Thoracic aorta (tissue), 2 donors: ENCODE measurements at regions not wholly inside any gene's neighbourhood (a gene's known extent, or its start where the extent isn't known, plus 50 kb on each side); places are given as distances from the start of the nearest gene placed in this dataset.

Source experiments
- ATAC-seq: fragments of 150-250 bp; one replicate; pipeline ENCODE4 v1.8.0; 2017; ENCODE audit warnings: low read depth; ENCODE audit not compliant: insufficient number of reproducible peaks, low FRiP score
- DNase-seq: peaks from one replicate; pipeline ENCODE4 v3.0.0-alpha.2; 2020; ENCODE audit warnings: low spot score
- H3K27ac ChIP-seq, 2 donors: fragments of 200-600 bp; sonication (generic); 1 replicate in 1 of 2; 2 replicates in 1 of 2; pipeline ENCODE4 v1.5.1; 2016; ENCODE audit warnings: mild to moderate bottlenecking in 2 of 2, moderate library complexity in 2 of 2
- H3K27me3 ChIP-seq: fragments of 200-600 bp; sonication (generic); replicated peaks from 2 replicates; pipeline ENCODE4 v1.6.0; 2016; ENCODE audit warnings: mild to moderate bottlenecking; ENCODE audit not compliant: insufficient read depth
- H3K36me3 ChIP-seq: fragments of 200-600 bp; sonication (generic); one replicate; pipeline ENCODE4 v1.5.1; 2016
- H3K4me1 ChIP-seq, 2 donors: fragments of 200-600 bp; sonication (generic); 1 replicate in 1 of 2; 2 replicates in 1 of 2; pipeline versions ENCODE4 v1.5.1 to v1.6.0; 2016; ENCODE audit warnings: low read depth in 2 of 2, mild to moderate bottlenecking in 1 of 2; ENCODE audit not compliant: control insufficient read depth in 1 of 2
- H3K4me3 ChIP-seq: fragments of 200-600 bp; sonication (generic); 2 replicates; pipeline ENCODE4 v1.5.1; 2016; ENCODE audit warnings: mild to moderate bottlenecking
- H3K9me3 ChIP-seq: fragments of 200-600 bp; sonication (generic); 2 replicates; pipeline ENCODE4 v1.5.1; 2016
- CTCF ChIP-seq: fragments of 200-600 bp; sonication (generic); IDR thresholded peaks from one replicate; pipeline ENCODE4 v1.5.1; 2019; ENCODE audit warnings: antibody characterized with exemption

DNA sequence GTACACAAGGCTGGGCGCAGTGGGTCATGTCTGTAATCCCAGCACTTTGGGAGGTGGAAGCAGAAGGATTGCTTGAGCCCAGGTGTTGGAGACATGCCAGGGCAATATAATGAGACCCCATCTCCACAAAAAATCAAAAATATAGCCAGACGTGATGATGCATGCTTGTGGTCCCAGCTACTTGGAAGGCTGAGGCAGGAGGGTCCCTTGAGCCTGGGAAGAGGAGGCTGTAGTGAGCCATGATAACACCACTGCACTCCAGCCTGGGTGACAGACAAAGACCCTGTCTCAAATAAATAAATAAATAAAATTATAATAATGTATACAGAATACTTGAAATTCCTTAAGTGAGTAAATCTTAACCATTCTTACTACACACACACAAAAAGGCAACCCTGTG lies 127.7 kb downstream of the SPRY2 start:
- Histone ChIP-seq H3K9me3 (no peaks in the 10 kb centered on the region), H3K36me3 (no peaks in the 10 kb centered on the region), H3K4me3 (no peak overlapping the region), H3K4me1 (no peaks in the 10 kb centered on the region), H3K27ac (no peak overlapping the region), H3K27me3 (no peaks in the 10 kb centered on the region)
- no peak for TF ChIP-seq CTCF
- ATAC-seq: no peak
- DNase-seq: no peak

DNA sequence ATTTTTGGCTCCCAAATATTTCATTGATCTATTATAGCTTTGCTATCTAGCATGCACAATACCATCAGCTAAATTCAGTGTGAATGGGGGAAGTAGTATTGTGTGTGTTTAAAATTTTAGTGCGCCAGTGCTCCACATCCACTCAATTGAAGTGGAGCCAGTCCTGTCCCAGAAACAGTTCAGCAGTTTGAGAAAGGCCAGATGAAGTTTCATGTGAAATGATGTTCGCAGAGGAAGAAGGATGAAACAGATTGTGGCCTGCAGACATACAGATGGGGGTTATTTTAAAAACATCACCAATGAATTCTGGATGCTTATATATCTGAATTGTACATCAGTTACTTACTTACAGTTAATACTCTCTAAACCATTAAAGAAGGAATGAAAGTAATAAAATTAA lies 129.4 kb downstream of the SPRY2 start:
- no peak overlapping the region for H3K4me3 ChIP-seq
- H3K4me1 ChIP-seq: no peaks in the 10 kb centered on the region
- H3K36me3 ChIP-seq: no peaks in the 10 kb centered on the region
- no peak for TF ChIP-seq CTCF
- H3K27me3 ChIP-seq: no peaks in the 10 kb centered on the region
- no peak overlapping the region for H3K27ac ChIP-seq
- ATAC-seq (no peak), DNase-seq (no peak)
- no peaks in the 10 kb centered on the region for H3K9me3 ChIP-seq

- H3K9me3 ChIP-seq: no peaks in the 10 kb centered on the region
- no peak for TF ChIP-seq CTCF
- no peak overlapping the region for H3K4me3 ChIP-seq
- no peaks in the 10 kb centered on the region for H3K27me3 ChIP-seq
- no peaks in the 10 kb centered on the region for H3K4me1 ChIP-seq
- no peak overlapping the region for H3K27ac ChIP-seq
- H3K36me3 ChIP-seq: no peaks in the 10 kb centered on the region
- ATAC-seq: no peak
- DNase-seq: no peak
Measured at GRCh38 chr13:80204642-80205041, 136.3 kb downstream of the SPRY2 start.

DNA sequence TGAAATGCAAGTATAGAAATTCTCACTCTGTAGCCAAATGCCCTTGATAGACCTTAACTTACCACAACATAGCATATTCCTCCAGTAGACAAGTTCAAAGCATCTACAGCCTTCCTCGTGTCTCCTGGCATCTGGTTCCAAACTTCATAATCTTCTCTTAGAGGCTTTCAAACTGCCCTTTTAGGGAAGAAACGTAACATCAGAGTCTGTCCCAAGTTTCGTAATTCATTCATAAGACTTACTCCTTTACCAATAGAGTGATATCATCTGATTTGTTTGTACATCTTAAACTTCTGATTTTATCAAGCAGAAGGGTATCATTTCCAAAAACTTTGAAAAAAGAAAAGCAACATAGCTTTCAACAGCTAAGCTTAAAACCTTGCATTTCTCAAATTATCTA lies 137.4 kb downstream of the SPRY2 start:
- H3K4me1 ChIP-seq: no peaks in the 10 kb centered on the region
- ATAC-seq: no peak
- no peaks in the 10 kb centered on the region for H3K36me3 ChIP-seq
- H3K27ac ChIP-seq: no peak overlapping the region
- no peak overlapping the region for H3K4me3 ChIP-seq
- no peaks in the 10 kb centered on the region for H3K27me3 ChIP-seq
- H3K9me3 ChIP-seq: no peaks in the 10 kb centered on the region
- no peak for TF ChIP-seq CTCF
- DNase-seq: no peak

GRCh38 chr13:80201694-80202468 lies 139.0 kb downstream of the SPRY2 start:
- Histone ChIP-seq H3K9me3 (no peaks in the 10 kb centered on the region), H3K4me3 (no peak overlapping the region), H3K27me3 (no peaks in the 10 kb centered on the region), H3K27ac (no peak overlapping the region), H3K36me3 (no peaks in the 10 kb centered on the region), H3K4me1 (no peaks in the 10 kb centered on the region)
- no peak for DNase-seq
- TF ChIP-seq CTCF: no peak
- no peak for ATAC-seq
